ENCODE measurements at regions not wholly inside any gene's neighbourhood (a gene's known extent, or its start where the extent isn't known, plus 50 kb on each side); places are given as distances from the start of the nearest gene placed in this dataset.
"Not testable (repeated sequence)": the region's sequence is repeated elsewhere in the genome, so short reads cannot be mapped to it uniquely, and the experiment has no call there.

- DNase-seq, result no peak
Observed at GRCh38 chr16:26909623-26910022, 157.1 kb upstream of the C16orf82 start.

GRCh38 chr16:26911436-26911835 lies 155.3 kb upstream of the C16orf82 start:
- no peak for DNase-seq

DNA sequence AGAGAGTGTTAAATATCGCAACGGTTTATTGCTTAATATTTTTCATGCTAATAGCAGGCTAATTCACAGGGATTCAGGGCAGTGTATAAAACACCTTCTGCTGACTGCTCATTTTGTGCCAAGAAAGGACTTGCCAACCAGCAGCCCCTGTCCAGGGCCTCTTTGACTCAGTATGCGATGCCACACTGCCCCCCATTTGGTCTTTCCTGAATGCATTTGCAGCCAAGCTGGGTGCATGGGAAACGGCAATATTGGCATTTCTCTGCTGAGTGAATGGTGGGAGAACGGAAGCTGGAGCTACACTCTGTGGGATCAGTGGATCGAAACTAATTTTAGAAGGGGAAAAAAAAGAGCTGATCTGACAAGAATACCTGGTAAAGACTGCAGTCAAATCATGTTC lies 152.9 kb upstream of the C16orf82 start:
- no peak for DNase-seq

DNA sequence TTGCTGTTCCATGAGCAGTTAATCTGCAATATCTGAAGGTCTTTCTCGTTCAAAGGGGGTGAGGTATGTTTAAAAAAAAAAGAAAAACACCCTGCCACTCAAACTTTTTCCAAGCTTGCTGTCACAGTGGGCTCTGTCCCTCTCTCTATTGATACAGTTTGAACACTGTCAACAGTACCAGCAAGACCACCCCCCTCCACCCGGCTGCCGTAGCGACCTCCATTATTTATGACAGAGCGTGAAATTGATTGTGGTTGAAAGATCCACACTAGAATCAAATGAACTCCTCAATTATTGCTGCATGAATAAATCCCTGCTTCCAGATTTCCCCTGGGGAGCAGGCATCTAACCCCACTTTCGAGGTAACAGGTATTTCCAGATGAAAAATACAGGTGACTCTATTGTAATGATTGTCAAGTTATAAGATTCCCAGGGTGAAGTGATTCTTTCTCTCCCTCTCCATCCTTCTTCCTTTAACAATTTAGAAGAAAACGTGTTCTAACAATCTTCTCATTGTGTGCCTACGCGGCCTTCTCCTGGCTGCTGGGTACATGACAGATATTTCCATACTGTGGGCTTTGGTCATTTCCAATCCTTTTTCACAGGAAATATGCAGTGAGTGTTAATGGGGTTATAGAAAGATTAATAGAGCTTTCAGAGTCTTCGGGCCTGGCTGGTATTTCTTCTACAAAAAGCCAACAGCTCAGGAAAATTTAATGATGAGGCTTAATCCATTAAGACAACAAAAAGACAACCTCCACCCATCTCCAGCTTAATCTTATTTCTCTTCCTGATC lies 135.7 kb upstream of the C16orf82 start:
- DNase-seq, result no peak

DNA sequence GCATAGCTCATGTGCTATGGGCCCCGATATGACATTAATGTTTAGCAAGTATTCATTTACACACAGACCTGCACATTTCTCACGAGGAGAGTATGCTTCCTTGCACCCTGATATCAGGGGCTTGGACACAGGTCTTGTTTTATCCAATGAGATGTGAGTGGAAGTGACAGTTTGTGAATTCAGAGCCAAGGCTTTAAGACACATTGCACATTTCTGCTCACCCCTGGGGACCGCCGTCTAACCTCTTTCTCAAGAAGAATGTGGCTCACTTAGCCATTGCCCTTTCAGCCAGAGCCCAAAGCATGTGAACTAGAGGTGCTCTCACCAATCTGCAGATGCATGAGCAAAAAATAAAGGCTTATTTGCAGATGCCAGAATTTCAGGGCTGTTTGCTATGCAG lies 116.1 kb upstream of the C16orf82 start:
- no peak for DNase-seq

GRCh38 chr16:26951950-26952349 lies 114.8 kb upstream of the C16orf82 start:
- no peak for DNase-seq

- no peak for DNase-seq
Observed at GRCh38 chr16:26952411-26952810, 114.3 kb upstream of the C16orf82 start.

GRCh38 chr16:26957283-26957859 lies 109.4 kb upstream of the C16orf82 start:
- no peak for DNase-seq

DNA sequence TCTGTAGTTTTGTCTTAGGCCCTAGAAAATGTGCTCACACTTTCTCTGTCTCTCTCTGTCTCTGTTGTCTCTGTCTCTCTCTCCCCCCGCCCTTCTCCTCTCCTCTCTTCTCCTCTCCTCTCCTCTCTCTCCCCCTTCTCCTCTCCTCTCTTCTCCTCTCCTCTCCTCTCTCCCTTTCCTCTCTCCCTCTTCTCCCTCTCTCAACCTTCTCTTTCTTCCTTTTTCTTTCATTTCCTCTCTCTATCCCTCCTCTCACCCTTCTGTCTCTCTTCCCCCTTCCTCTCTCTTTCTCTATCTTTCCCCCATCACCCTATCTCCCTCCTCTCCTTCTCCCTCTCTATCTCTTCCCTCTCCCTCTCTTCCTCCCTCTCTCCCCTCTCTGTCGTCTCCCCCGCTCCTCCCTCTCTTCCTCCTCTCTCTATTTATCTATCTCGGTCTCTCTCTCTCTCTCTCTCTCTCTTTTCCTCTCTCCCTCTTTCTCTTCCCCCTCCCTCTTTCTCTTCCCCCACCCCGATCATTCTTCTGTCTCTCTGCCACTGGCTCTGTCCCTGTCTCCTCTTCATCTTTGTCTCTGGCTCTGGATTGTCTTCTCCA lies 107.2 kb upstream of the C16orf82 start:
- DNase-seq, result no peak

- no peak for DNase-seq
Observed at GRCh38 chr16:26961459-26961858, 105.3 kb upstream of the C16orf82 start.

- no peak for DNase-seq
Observed at GRCh38 chr16:26963109-26963508, 103.6 kb upstream of the C16orf82 start.

DNA sequence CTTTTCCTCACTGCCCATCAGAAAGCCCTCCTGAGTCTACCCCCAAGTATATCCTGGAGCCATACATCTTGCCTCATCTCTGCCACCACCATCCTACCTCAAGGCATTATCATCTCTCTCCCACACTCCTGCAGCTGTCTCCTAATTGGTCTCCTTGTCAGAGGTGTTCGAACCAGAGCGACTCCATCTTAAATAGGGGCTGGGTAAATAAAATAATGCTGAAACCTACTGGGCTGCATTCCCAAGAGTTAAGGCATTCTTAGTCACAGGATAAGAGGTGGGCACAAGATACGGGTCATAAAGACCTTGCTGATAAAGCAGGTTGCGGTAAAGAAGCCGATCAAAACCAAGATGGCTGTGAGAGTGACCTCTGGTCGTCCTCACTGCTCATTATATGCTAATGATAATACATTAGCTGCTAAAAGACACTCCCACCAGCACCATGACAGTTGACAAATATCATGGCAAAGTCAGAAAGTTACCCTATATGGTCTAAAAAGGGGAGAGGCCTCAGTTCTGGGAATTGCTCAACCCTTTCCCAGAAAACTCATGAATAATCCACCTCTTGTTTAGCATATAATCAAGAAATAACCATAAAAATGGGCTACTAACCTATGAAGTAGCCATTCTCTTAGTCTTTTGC lies 97.0 kb upstream of the C16orf82 start:
- no peak for DNase-seq

DNA sequence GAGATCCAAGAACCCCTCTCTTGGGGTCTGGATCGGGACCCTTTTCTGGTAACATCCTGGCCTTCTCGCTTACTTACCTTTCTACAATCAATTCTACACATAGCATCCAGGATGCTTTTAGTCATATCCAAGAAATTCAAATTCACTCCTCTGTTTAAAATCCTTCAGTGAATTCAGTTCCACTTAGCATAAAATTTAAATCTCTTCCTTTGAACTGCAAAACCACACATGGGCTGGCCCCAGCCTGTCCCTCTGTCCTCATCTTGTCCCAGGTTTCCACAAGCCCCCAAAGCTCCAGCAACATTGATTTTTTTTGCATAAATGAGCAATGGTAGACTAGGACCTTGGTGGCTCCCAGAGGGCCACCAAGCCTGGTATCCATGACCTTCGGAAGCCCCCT lies 96.4 kb upstream of the C16orf82 start:
- DNase-seq, result no peak

DNA sequence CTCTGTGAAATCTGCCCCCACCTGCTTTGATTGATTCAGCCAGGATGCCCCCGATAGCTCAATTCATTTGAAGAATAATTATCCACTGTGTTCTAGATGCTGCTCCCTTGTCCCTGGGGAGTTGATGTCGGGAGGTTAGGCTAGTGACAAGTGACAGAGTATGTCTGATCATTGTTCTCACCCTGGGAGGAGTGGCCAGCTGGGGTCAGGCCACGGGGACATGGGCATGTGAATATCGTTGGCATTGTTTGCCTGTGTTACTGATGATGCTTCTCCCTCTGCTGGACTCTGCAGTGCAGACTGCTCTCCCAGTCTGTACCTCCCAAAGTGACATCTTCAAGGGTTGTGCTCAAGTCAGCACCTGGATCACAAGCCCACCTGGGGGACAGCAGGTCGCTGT lies 89.9 kb upstream of the C16orf82 start:
- no peak for DNase-seq

GRCh38 chr16:26981266-26981938 lies 85.3 kb upstream of the C16orf82 start:
- no peak for DNase-seq

GRCh38 chr16:26982422-26982821 lies 84.3 kb upstream of the C16orf82 start:
- no peak for DNase-seq

- DNase-seq, result no peak
Observed at GRCh38 chr16:26983426-26983825, 83.3 kb upstream of the C16orf82 start.

DNA sequence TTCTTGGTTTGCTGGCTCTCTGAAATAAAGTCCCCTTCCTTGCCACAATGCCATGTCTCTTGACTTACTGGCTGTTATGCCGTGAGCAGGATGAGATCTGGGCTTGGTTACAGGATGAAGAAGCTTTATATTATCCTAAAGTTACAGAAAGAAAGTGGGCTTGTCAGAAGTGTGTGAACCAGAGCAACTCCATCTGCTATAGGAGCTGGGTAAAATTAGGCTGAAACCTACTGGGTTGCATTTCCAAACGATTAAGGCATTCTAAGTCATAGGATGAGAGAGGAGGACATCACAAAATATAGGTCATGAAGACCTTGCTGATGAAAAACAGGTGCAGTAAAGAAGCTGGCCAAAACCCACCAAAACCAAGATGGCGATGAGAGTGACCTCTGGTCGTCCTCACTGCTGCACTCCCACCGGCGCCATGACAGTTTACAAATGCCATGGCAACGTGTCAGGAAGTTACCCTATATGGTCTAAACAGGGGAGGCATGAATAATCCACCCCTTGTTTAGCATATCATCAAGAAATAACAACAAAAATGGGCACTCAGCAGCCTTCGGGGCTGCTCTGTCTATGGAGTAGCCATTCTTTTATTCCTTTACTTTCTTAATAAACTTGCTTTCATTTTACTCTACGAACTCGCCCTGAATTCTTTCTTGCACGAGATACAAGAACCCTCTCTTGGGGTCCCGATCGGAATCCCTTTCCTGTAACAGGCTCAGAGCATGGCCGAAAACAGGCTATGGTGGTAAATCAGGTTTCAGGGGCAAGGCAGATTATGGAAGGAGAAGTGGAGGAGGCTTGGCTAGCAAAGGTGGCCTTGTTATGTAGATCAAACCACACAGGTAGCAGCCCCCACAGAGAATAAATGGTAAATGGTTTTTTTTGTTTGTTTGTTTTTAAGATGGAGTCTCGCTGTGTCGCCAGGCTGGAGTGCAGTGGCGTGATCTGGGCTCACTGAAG lies 81.3 kb upstream of the C16orf82 start:
- no peak for DNase-seq

DNA sequence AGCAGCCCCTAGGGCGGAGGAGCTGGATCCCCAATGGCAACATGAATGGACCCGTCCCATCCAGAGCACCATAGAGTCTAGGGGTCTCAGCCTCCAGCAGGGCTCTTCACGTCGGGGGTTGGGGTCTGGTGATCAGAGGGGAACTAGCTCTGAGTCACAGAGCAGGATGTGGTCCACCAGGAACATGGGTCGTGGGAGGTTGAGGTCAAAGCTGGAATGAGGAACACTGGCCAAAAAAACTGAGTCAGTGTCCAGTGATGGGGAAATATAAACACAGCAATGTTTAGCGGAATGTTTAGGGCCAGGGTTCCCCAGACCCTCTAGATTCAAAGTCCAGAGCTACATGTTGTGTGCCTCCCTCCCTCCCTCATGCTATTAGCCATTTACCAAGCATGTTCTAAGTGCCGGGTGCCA lies 79.1 kb upstream of the C16orf82 start:
- no peak for DNase-seq

- DNase-seq, result no peak
Observed at GRCh38 chr16:26988186-26988585, 78.5 kb upstream of the C16orf82 start.

DNA sequence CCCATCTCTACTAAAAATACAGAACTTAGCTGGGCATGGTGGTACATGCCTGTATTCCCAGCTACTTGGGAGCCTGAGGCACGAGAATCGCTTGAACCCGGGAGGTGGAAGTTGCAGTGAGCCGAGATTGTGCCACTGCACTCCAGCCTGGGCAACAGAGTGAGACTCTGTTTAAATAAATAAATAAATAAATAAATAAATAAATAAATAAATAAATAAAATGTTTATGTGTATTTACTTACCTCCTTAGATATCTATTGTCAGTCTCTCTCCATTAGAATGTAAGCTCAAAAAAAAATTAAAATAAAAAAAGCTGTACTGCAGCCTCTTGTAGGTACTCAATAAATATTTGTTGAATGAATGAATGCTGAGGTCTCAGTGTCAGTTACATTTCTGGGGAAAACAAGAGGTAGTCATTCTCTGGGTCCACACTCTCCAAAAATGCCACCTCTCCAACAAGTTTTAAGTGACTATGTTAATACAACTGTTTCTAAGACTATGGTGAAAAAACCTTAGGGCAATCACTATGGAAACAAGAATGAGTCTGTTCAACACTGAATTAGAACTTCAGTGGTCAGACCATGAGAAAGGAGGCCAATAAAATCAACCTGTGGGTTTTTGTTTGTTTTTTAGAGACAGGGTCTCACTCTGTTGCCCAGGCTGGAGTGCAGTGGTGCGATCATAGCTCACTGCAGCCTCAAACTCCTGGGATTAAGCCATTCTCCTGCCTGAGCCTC lies 76.2 kb upstream of the C16orf82 start:
- not testable (repeated sequence) for DNase-seq
